Psoas muscle (tissue), 7 donors: ENCODE measurements at regions not wholly inside any gene's neighbourhood (a gene's known extent, or its start where the extent isn't known, plus 50 kb on each side); places are given as distances from the start of the nearest gene placed in this dataset.
A peak's percentile ranks its signal among the peaks of the same experiment; 100 is the strongest.

Source experiments
- ATAC-seq, 4 donors: fragments of 200-7000 bp; cut with Tn5 transposase; one replicate each; pipeline ENCODE4 v1.9.1; 2020; ENCODE audit warnings: moderate library complexity in 3 of 4, mild to moderate bottlenecking in 2 of 4
- DNase-seq, 2 donors: peaks; one replicate each; pipeline ENCODE4 v3.0.0-alpha.2; 2020
- H3K27ac ChIP-seq: fragments of 200-600 bp; one replicate; pipeline ENCODE4 v1.8.0; 2022
- H3K27me3 ChIP-seq, 3 donors: fragments of 200-600 bp in 1 of 3; one replicate each; pipeline versions ENCODE4 v1.6.1 to v1.8.0; 2013 to 2022; ENCODE audit warnings: low read length in 2 of 3, mild to moderate bottlenecking in 2 of 3, moderate library complexity in 1 of 3; ENCODE audit not compliant: insufficient read depth in 3 of 3
- H3K36me3 ChIP-seq, 2 donors: fragments of 200-600 bp in 1 of 2; one replicate each; pipeline versions ENCODE4 v1.6.1 to v1.8.0; 2013 to 2022; ENCODE audit warnings: low read depth in 1 of 2, mild to moderate bottlenecking in 1 of 2, moderate library complexity in 1 of 2; ENCODE audit not compliant: insufficient read depth in 1 of 2
- H3K4me1 ChIP-seq: fragments of 200-600 bp; one replicate; pipeline ENCODE4 v1.8.0; 2022
- H3K4me3 ChIP-seq: fragments of 200-600 bp; one replicate; pipeline ENCODE4 v1.8.0; 2022; ENCODE audit warnings: mild to moderate bottlenecking
- H3K9me3 ChIP-seq: fragments of 200-600 bp; one replicate; pipeline ENCODE4 v1.8.0; 2022
- CTCF ChIP-seq: fragments of 200-600 bp; IDR thresholded peaks from one replicate; pipeline ENCODE4 v1.8.0; 2022; ENCODE audit warnings: antibody characterized with exemption
- WGBS, 3 donors: extraction: QIAGEN DNeasy Blood & Tissue Kit; methylation state at CpG; one replicate each; pipeline versions ENCODE4 v1.1.6 to v1.1.7; 2013; 5-methylcytosine and 5-hydroxymethylcytosine counted together
- intact Hi-C, 2 donors: fragments of 100-400 bp; cut with DNase I; formaldehyde crosslinking; loops; one replicate each; pipeline versions ENCODE4 v1.11.0 to v1.14.2; 2022
- donor health status: healthy with polysubstance abuse.
- donor health status: DM: no; HTN: no; CAD: no; lungs with moderate emphysema.
- donor health status: Bipolar disorder and iron deficiency.
- donor health status: healthy.
- donor health status: DM: yes; HTN: yes; CAD: no.
- donor health status: DM: no; HTN: no; CAD: no.
- donor health status: DM: yes; HTN: yes; CAD: no.

- no peaks in the 10 kb centered on the region for H3K27me3 ChIP-seq
- no peaks in the 10 kb centered on the region for H3K4me1 ChIP-seq
- peak; percentile 58 to 99 (median 92) for ATAC-seq
- peak overlapping the region; percentile 41 for H3K4me3 ChIP-seq
- 29 to 37% (median 30%) methylated on average over 10 of the region's 10 CpGs for WGBS, 3 donors
- intact Hi-C loops, result no loop called here
- no peak for TF ChIP-seq CTCF
- H3K36me3 ChIP-seq, result no peaks in the 10 kb centered on the region
- DNase-seq, result no peak
- peaks cover 4% of the 10 kb centered on the region for H3K9me3 ChIP-seq
- H3K27ac ChIP-seq, result peak overlapping the region; percentile 21
Measured at GRCh38 chr6:164554700-164555476, 754.5 kb downstream of the C6orf118 start.

- Histone ChIP-seq H3K27me3 (no peaks in the 10 kb centered on the region), H3K4me3 (no peak overlapping the region), H3K36me3 (no peaks in the 10 kb centered on the region), H3K27ac (no peak overlapping the region), H3K9me3 (peaks cover under 1% of the 10 kb centered on the region), H3K4me1 (no peaks in the 10 kb centered on the region)
- ATAC-seq (no peak), DNase-seq (no peak)
- TF ChIP-seq CTCF, result no peak
- intact Hi-C loops, result no loop called here
- WGBS, 3 donors, result 72 to 80% (median 78%) methylated on average over 3 of the region's 3 CpGs
Measured at GRCh38 chr6:164554226-164554625, 755.2 kb downstream of the C6orf118 start.

- Histone ChIP-seq H3K4me3 (no peak overlapping the region), H3K27me3 (no peaks in the 10 kb centered on the region), H3K4me1 (no peaks in the 10 kb centered on the region), H3K27ac (no peak overlapping the region), H3K36me3 (no peaks in the 10 kb centered on the region), H3K9me3 (no peaks in the 10 kb centered on the region)
- WGBS, 3 donors, result 80 to 85% (median 85%) methylated on average over 4 of the region's 4 CpGs
- intact Hi-C loops, result no loop called here
- ATAC-seq, result no peak
- no peak for DNase-seq
- TF ChIP-seq CTCF, result no peak
Measured at GRCh38 chr6:164551706-164552105, 757.7 kb downstream of the C6orf118 start.

- TF ChIP-seq CTCF, result no peak
- H3K27ac ChIP-seq, result no peak overlapping the region
- WGBS, 3 donors, result 79 to 85% (median 84%) methylated on average over 3 of the region's 3 CpGs
- H3K27me3 ChIP-seq, result no peaks in the 10 kb centered on the region
- DNase-seq (no peak), ATAC-seq (no peak)
- H3K36me3 ChIP-seq, result no peaks in the 10 kb centered on the region
- intact Hi-C loops, result no loop called here
- H3K4me3 ChIP-seq, result no peak overlapping the region
- H3K4me1 ChIP-seq, result no peaks in the 10 kb centered on the region
- no peaks in the 10 kb centered on the region for H3K9me3 ChIP-seq
Measured at GRCh38 chr6:164547076-164547475, 762.3 kb downstream of the C6orf118 start.

- H3K27ac ChIP-seq, result no peak overlapping the region
- no peaks in the 10 kb centered on the region for H3K36me3 ChIP-seq
- no peaks in the 10 kb centered on the region for H3K9me3 ChIP-seq
- ATAC-seq (no peak), DNase-seq (no peak)
- H3K4me3 ChIP-seq, result no peak overlapping the region
- no peaks in the 10 kb centered on the region for H3K4me1 ChIP-seq
- intact Hi-C loops, result no loop called here
- no peaks in the 10 kb centered on the region for H3K27me3 ChIP-seq
- TF ChIP-seq CTCF, result no peak
- WGBS, 3 donors, result 53 to 61% (median 53%) methylated on average over 2 of the region's 2 CpGs
Measured at GRCh38 chr6:164546263-164546662, 763.1 kb downstream of the C6orf118 start.
